ENCODE measurements at regions not wholly inside any gene's neighbourhood (a gene's known extent, or its start where the extent isn't known, plus 50 kb on each side); places are given as distances from the start of the nearest gene placed in this dataset.

GRCh38 chr7:15757041-15758000 is 70.8 kb upstream of the MEOX2 start:
- Histone ChIP-seq H3K4me3 (no peak overlapping the region), H3K36me3 (ENCODE audit: insufficient read depth) (no peaks in the 10 kb centered on the region), H3K9me2 (ENCODE audit: insufficient read depth) (no peaks in the 10 kb centered on the region), H3K79me2 (replicated peaks; ENCODE audit: insufficient read depth) (no peaks in the 10 kb centered on the region), H3F3A (replicated peaks; ENCODE audit: low read depth) (no peaks in the 10 kb centered on the region), H3K27me3 (ENCODE audit: insufficient read depth) (no peaks in the 10 kb centered on the region), H3K4me1 (ENCODE audit: insufficient read depth) (no peaks in the 10 kb centered on the region), H3K4me2 (no peak overlapping the region), H4K20me1 (replicated peaks; ENCODE audit: insufficient read depth) (no peaks in the 10 kb centered on the region), H2AFZ (no peak overlapping the region), H3K27ac (ENCODE audit: low read depth) (no peak overlapping the region)
- Mint-ChIP-seq H3K4me1 (no peaks in the 10 kb centered on the region), H3K27ac (no peak overlapping the region), H3K36me3 (ENCODE audit: low read depth) (no peaks in the 10 kb centered on the region), H3K27me3 (ENCODE audit: insufficient read depth, low read depth, poor library complexity) (peaks cover 4% of the 10 kb centered on the region), H3K4me3 (no peak overlapping the region), H3K9me3 (no peaks in the 10 kb centered on the region)
- DNase-seq (ENCODE audit: low spot score) (no peak), ATAC-seq (no peak)
- no peak for TF ChIP-seq JUNB (IDR thresholded peaks at IDR 0.05; ENCODE audit: unreplicated experiment)
- TF ChIP-seq POLR2AphosphoS5 (IDR thresholded peaks at IDR 0.05; ENCODE audit: low read depth): no peak
- TF ChIP-seq NANOG (IDR thresholded peaks at IDR 0.05; ENCODE audit: borderline replicate concordance): no peak
- no peak for TF ChIP-seq EZH2phosphoT487 (IDR thresholded peaks at IDR 0.05; ENCODE audit: unreplicated experiment)
- TF ChIP-seq STAT1 (IDR thresholded peaks at IDR 0.05; ENCODE audit: unreplicated experiment): no peak
- no peak for TF ChIP-seq ZNF331 (CRISPR knock-in tag; IDR thresholded peaks at IDR 0.05; ENCODE audit: low read depth)
- no peak for TF ChIP-seq EZH2 (IDR thresholded peaks at IDR 0.05; ENCODE audit: low read depth, unreplicated experiment)
- no peak for TF ChIP-seq ZNF114 (CRISPR knock-in tag; IDR thresholded peaks at IDR 0.05)
- TF ChIP-seq CREB1 (CRISPR knock-in tag; IDR thresholded peaks at IDR 0.05; ENCODE audit: low read depth): no peak
- TF ChIP-seq ETS1 (IDR thresholded peaks at IDR 0.05): no peak

GRCh38 chr7:15755061-15755460 is 68.6 kb upstream of the MEOX2 start:
- no peaks in the 10 kb centered on the region for H3K9me3 Mint-ChIP-seq
- peaks cover 2% of the 10 kb centered on the region for H3K27me3 Mint-ChIP-seq (ENCODE audit: insufficient read depth, low read depth, poor library complexity)
- Histone ChIP-seq H3K27me3 (ENCODE audit: insufficient read depth) (no peaks in the 10 kb centered on the region), H3K9me2 (ENCODE audit: insufficient read depth) (no peaks in the 10 kb centered on the region), H3F3A (replicated peaks; ENCODE audit: low read depth) (no peaks in the 10 kb centered on the region), H3K4me3 (no peak overlapping the region), H2AFZ (no peak overlapping the region), H4K20me1 (replicated peaks; ENCODE audit: insufficient read depth) (no peaks in the 10 kb centered on the region), H3K4me1 (ENCODE audit: insufficient read depth) (no peaks in the 10 kb centered on the region), H3K79me2 (replicated peaks; ENCODE audit: insufficient read depth) (no peaks in the 10 kb centered on the region), H3K4me2 (no peak overlapping the region), H3K36me3 (ENCODE audit: insufficient read depth) (no peaks in the 10 kb centered on the region), H3K27ac (ENCODE audit: low read depth) (no peak overlapping the region)
- TF ChIP-seq ZNF331 (CRISPR knock-in tag; IDR thresholded peaks at IDR 0.05; ENCODE audit: low read depth) (no peak), EZH2 (IDR thresholded peaks at IDR 0.05; ENCODE audit: low read depth, unreplicated experiment) (no peak), NANOG (IDR thresholded peaks at IDR 0.05; ENCODE audit: borderline replicate concordance) (no peak)
- no peaks in the 10 kb centered on the region for H3K4me1 Mint-ChIP-seq
- H3K4me3 Mint-ChIP-seq: no peak overlapping the region
- H3K36me3 Mint-ChIP-seq (ENCODE audit: low read depth): no peaks in the 10 kb centered on the region
- DNase-seq (ENCODE audit: low spot score) (no peak), ATAC-seq (no peak)
- no peak overlapping the region for H3K27ac Mint-ChIP-seq

All from GM23338 (cell line).